ENCODE measurements at regions not wholly inside any gene's neighbourhood (a gene's known extent, or its start where the extent isn't known, plus 50 kb on each side); places are given as distances from the start of the nearest gene placed in this dataset.

- TF ChIP-seq POLR2A (IDR thresholded peaks at IDR 0.05) (no peak), EP300 (IDR thresholded peaks at IDR 0.05) (no peak)
Measured at GRCh38 chr7:94782777-94783176, 124.6 kb upstream of the PPP1R9A start.
